ENCODE measurements at regions not wholly inside any gene's neighbourhood (a gene's known extent, or its start where the extent isn't known, plus 50 kb on each side); places are given as distances from the start of the nearest gene placed in this dataset.
A peak's percentile ranks its signal among the peaks of the same experiment; 100 is the strongest.
"Not testable (repeated sequence)": the region's sequence is repeated elsewhere in the genome, so short reads cannot be mapped to it uniquely, and the experiment has no call there.

DNA sequence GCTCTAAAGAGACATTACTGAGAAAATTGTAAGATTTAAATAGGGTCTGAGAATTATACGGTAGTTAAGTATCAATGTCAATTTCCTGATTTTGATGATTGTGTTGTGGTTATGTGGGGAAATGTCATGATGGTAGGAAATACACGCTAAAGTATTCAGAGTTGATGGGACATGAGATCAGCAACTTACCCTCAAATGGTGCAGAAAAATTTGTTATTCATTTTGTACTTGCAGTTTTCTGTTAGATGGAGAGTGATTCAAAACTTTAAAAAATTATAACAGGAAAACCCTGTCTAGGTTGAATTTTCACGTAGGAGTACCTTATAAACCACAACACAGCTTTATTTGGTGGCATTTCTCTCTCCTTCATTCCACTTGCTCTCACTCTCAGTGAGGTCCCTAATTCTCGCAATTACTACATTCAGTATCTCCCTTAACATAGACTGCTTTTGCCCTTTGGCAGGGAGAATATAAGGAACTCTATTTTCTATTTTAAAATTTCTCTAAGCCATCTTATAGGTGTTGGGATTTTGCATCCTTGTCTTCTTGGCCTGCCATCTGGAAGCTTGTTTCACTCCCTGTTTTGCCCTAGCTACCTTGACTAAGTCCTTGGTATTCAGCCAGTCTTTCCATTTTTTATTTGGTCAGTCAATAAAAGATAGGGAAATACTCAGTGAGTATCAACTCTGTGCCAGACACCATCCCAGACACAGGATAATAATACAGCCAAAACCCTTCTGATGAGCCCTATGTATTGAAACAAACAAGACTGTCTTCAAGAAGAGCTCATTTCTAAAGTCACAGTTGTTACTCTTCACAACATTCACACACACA, 550.6 kb upstream of the ACVR2A start:
- DNase-seq (ENCODE audit: low read depth) = peak; percentile 89
- H3K4me3 ChIP-seq (ENCODE audit: low read depth, low read length) = no peak overlapping the region
- TF ChIP-seq, protein P1, sequence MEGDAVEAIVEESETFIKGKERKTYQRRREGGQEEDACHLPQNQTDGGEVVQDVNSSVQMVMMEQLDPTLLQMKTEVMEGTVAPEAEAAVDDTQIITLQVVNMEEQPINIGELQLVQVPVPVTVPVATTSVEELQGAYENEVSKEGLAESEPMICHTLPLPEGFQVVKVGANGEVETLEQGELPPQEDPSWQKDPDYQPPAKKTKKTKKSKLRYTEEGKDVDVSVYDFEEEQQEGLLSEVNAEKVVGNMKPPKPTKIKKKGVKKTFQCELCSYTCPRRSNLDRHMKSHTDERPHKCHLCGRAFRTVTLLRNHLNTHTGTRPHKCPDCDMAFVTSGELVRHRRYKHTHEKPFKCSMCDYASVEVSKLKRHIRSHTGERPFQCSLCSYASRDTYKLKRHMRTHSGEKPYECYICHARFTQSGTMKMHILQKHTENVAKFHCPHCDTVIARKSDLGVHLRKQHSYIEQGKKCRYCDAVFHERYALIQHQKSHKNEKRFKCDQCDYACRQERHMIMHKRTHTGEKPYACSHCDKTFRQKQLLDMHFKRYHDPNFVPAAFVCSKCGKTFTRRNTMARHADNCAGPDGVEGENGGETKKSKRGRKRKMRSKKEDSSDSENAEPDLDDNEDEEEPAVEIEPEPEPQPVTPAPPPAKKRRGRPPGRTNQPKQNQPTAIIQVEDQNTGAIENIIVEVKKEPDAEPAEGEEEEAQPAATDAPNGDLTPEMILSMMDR (IDR thresholded peaks at IDR 0.05; ENCODE audit: control insufficient read depth, extremely low read depth, insufficient read depth) = no peak

DNA sequence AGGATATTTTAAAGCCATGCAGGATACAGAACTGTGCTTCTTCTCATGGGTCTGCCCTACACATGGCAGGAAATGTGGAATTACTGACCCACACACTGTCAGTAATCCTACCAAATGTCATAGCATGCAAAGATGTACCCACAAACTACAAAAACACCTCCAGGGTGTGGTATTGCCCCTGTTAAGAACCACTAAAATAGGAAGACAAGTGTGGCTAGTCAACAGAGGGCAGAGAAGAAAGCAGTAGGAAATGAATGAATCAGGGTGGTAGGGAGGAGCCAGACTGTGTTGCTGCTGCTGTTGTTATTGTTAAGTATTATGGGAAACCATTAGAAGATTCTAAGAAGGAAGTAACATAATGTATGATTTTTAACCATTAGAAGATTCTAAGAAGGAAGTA, 556.7 kb upstream of the ACVR2A start:
- TF ChIP-seq, protein P1 (IDR thresholded peaks at IDR 0.05; ENCODE audit: control insufficient read depth, extremely low read depth, insufficient read depth) = no peak
- H3K4me3 ChIP-seq (ENCODE audit: low read depth, low read length) = no peak overlapping the region
- DNase-seq (ENCODE audit: low read depth) = no peak

DNA sequence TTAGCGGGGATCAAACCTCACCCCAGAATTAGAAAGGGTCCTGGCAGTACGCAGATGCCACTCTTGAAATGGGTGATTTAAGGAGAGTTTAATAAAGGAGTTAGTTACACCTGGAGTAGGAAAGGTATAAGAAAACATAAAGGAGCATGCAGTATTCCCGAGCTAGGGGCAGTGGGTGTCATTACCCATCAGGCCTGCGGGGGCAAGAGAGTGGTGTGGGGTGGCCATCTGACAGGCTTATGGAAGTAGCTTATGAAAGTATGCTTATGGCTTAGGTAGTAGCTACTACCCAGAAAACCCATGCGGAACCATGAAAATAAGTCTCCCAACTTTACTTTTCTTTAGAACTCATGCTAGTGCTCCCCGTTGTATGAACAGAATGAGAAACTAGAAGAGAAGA, 568.9 kb upstream of the ACVR2A start:
- TF ChIP-seq, protein P1 (IDR thresholded peaks at IDR 0.05; ENCODE audit: control insufficient read depth, extremely low read depth, insufficient read depth) = no peak
- no peak overlapping the region for H3K4me3 ChIP-seq (ENCODE audit: low read depth, low read length)
- DNase-seq (ENCODE audit: low read depth) = no peak

DNA sequence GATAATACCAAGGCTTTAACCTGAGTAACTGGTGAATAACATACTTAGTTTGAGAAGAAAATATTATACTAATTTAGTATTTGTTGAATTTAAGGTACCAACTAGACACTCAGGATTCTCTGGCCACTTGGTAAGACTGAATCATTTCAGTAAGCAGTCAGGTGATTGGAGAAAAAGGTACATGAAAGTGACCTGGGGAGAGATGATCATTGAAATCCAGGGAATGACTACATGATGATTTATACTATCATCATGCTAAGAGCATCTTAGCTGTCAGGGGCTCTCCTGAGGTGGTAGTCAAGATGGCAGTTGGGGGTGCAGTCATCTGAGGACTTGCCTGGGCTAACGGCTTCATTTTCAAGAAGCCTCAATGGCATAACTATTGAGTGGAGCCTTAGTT, 571.2 kb upstream of the ACVR2A start:
- TF ChIP-seq, protein P1 (IDR thresholded peaks at IDR 0.05; ENCODE audit: control insufficient read depth, extremely low read depth, insufficient read depth) = no peak

DNA sequence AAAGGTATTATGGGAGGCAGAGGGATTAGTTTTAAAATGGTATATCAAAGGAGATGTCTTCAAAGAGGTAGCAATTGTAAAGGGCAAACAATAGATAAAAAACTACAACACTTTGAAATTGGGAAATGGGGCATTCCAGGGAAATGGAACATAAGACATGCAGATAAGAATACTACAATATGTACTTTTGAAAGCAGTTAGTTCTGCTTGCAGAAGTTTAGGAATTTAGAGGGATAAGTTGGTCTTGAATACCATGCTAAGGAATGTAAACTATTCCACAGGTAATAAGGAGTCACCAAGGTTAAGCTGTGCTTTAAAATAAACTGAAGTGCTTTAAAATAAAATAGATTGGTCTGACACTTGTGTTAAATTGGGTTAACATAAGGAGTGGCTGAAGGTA, 571.7 kb upstream of the ACVR2A start:
- TF ChIP-seq, protein P1 (IDR thresholded peaks at IDR 0.05; ENCODE audit: control insufficient read depth, extremely low read depth, insufficient read depth) = no peak
- no peak overlapping the region for H3K4me3 ChIP-seq (ENCODE audit: low read depth, low read length)
- no peak for DNase-seq (ENCODE audit: low read depth)

More for the DNA sequence above, 571.2 kb upstream of the ACVR2A start:
- no peak for DNase-seq (ENCODE audit: low read depth)
- H3K4me3 ChIP-seq (ENCODE audit: low read depth, low read length) = no peak overlapping the region

DNA sequence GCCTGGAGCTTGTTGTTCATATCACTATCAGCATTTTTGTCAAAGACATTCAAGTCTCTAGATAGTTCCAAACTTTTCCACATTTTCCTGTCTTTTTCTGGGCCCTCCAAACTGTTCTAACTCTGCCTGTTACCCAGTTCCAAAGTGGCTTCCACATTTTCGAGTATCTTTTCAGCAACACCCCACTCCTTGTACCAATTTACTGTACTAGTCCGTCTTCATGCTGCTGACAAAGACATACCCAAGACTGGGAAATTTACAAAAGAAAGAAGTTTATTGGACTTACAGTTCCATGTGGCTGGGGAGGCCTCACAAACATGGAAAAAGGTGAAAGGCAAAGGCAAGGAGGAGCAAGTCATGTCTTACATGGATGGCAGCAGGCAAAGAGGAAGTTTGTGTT, 575.2 kb upstream of the ACVR2A start:
- H3K4me3 ChIP-seq (ENCODE audit: low read depth, low read length); DNase-seq (ENCODE audit: low read depth): not testable (repeated sequence)

DNA sequence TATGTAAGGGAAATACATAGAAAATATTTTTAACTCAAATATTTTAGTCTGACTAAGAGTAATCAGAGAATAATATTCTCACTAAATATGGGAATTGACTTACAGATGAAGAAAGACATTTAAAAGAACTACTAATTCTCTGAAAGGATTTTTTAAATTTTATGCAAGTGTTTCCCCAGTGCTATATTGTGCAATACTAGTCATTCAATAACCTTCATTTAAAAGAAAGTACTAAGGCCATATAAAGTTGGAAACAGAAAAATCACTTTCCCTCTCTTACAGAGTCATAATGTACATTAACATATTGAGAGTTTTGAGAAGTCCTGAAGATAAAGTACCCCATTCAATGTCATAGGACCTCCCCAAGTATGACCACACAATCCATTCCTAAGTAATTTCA, 584.6 kb upstream of the ACVR2A start:
- no peak for DNase-seq (ENCODE audit: low read depth)
- no peak overlapping the region for H3K4me3 ChIP-seq (ENCODE audit: low read depth, low read length)
- TF ChIP-seq, protein P1 (IDR thresholded peaks at IDR 0.05; ENCODE audit: control insufficient read depth, extremely low read depth, insufficient read depth) = no peak
